MM.1S (cell line): ENCODE measurements at regions not wholly inside any gene's neighbourhood (a gene's known extent, or its start where the extent isn't known, plus 50 kb on each side); places are given as distances from the start of the nearest gene placed in this dataset.

ENCODE experiments used
- EZH2 ChIP-seq: fragments of 300-600 bp; sonication (generic); optimal IDR thresholded peaks from 2 replicates; pipeline ENCODE3; 2017; ENCODE audit warnings: low read depth, mild to moderate bottlenecking, antibody characterized with exemption, low read length, mixed read lengths
- EZH2phosphoT487 ChIP-seq: fragments of 300-600 bp; sonication (generic); IDR thresholded peaks from 2 replicates; pipeline ENCODE4 v1.6.1; 2018; ENCODE audit warnings: antibody characterized with exemption, low read length
- TF ChIP-seq, protein P1 (sequence below): fragments of 300-600 bp; sonication (generic); IDR thresholded peaks from 2 replicates; pipeline ENCODE4 v1.5.1; 2016; ENCODE audit warnings: antibody characterized with exemption, low read length, mixed read lengths

DNA sequence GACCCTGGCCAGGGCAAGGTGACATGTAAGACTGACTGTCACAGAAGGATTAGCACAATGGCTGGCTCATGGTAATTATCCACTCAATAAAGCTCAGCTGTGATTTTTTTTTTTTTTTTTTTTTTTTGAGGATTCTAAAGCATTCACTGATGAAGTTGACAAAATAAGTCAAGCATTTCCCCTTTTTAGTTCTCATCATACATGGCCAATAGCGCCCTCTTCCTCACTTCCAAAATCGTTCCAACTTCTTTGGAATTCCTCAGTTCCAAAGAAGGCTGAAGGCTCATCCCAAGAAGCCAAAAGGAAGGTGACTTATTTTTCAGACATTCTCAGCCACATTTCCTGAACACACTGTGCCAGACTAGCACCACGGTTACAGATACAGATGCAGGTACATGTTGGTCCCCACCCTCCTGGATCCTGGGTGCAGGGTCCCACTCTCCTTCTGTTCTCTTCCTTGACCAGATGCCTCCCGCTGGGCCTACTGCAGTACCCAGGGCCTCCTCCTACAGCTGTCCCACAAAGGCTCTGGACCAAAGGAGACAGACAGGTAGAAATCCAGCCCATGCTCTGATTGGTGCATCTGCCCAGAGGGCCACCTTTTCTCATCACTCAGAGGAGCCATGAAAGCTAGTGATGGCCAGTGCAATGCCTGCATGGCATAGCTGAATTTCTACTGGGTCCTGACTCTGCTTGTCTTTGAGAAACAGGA is 202.6 kb downstream of the UACA start:
- TF ChIP-seq, protein P1, sequence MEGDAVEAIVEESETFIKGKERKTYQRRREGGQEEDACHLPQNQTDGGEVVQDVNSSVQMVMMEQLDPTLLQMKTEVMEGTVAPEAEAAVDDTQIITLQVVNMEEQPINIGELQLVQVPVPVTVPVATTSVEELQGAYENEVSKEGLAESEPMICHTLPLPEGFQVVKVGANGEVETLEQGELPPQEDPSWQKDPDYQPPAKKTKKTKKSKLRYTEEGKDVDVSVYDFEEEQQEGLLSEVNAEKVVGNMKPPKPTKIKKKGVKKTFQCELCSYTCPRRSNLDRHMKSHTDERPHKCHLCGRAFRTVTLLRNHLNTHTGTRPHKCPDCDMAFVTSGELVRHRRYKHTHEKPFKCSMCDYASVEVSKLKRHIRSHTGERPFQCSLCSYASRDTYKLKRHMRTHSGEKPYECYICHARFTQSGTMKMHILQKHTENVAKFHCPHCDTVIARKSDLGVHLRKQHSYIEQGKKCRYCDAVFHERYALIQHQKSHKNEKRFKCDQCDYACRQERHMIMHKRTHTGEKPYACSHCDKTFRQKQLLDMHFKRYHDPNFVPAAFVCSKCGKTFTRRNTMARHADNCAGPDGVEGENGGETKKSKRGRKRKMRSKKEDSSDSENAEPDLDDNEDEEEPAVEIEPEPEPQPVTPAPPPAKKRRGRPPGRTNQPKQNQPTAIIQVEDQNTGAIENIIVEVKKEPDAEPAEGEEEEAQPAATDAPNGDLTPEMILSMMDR = no peak
- TF ChIP-seq EZH2phosphoT487 (no peak), EZH2 (no peak)
